ENCODE measurements at regions not wholly inside any gene's neighbourhood (a gene's known extent, or its start where the extent isn't known, plus 50 kb on each side); places are given as distances from the start of the nearest gene placed in this dataset.

GRCh38 chrX:42941671-42942070 lies 163.7 kb upstream of the PPP1R2C start:
- no peak overlapping the region for H3K27ac ChIP-seq
- H3K36me3 ChIP-seq (replicated peaks): no peaks in the 10 kb centered on the region
- no peak overlapping the region for H3K4me3 ChIP-seq (ENCODE audit: low read depth, low read length)
- no peak for DNase-seq
- in situ Hi-C loops (cut with HindIII; ENCODE audit: low pct_ligation_motif_present, low sequenced_read_pairs): no loop called here
- TF ChIP-seq CTCF (IDR thresholded peaks at IDR 0.05; ENCODE audit: low read depth, low read length, missing control alignments): no peak
- no peaks in the 10 kb centered on the region for H3K27me3 ChIP-seq (replicated peaks)

GRCh38 chrX:42943051-42943974 lies 165.3 kb upstream of the PPP1R2C start:
- H3K4me3 ChIP-seq (ENCODE audit: low read depth, low read length): no peak overlapping the region
- H3K27ac ChIP-seq: no peak overlapping the region
- no peak for TF ChIP-seq CTCF (IDR thresholded peaks at IDR 0.05; ENCODE audit: low read depth, low read length, missing control alignments)
- in situ Hi-C loops (cut with HindIII; ENCODE audit: low pct_ligation_motif_present, low sequenced_read_pairs): no loop called here
- no peaks in the 10 kb centered on the region for H3K27me3 ChIP-seq (replicated peaks)
- DNase-seq: no peak
- H3K36me3 ChIP-seq (replicated peaks): no peaks in the 10 kb centered on the region

GRCh38 chrX:42944381-42944998 lies 166.5 kb upstream of the PPP1R2C start:
- in situ Hi-C loops (cut with HindIII; ENCODE audit: low pct_ligation_motif_present, low sequenced_read_pairs): no loop called here
- TF ChIP-seq CTCF (IDR thresholded peaks at IDR 0.05; ENCODE audit: low read depth, low read length, missing control alignments): no peak
- Histone ChIP-seq H3K27ac (no peak overlapping the region), H3K4me3 (ENCODE audit: low read depth, low read length) (no peak overlapping the region), H3K36me3 (replicated peaks) (no peaks in the 10 kb centered on the region), H3K27me3 (replicated peaks) (no peaks in the 10 kb centered on the region)
- no peak for DNase-seq

- DNase-seq: no peak
- no peak overlapping the region for H3K4me3 ChIP-seq (ENCODE audit: low read depth, low read length)
- in situ Hi-C loops (cut with HindIII; ENCODE audit: low pct_ligation_motif_present, low sequenced_read_pairs): no loop called here
- H3K27me3 ChIP-seq (replicated peaks): no peaks in the 10 kb centered on the region
- no peak for TF ChIP-seq CTCF (IDR thresholded peaks at IDR 0.05; ENCODE audit: low read depth, low read length, missing control alignments)
- H3K36me3 ChIP-seq (replicated peaks): no peaks in the 10 kb centered on the region
- H3K27ac ChIP-seq: no peak overlapping the region
These were observed 168.7 kb upstream of the PPP1R2C start for GRCh38 chrX:42946544-42947194.

- no peaks in the 10 kb centered on the region for H3K36me3 ChIP-seq (replicated peaks)
- in situ Hi-C loops (cut with HindIII; ENCODE audit: low pct_ligation_motif_present, low sequenced_read_pairs): no loop called here
- H3K4me3 ChIP-seq (ENCODE audit: low read depth, low read length): no peak overlapping the region
- H3K27ac ChIP-seq: no peak overlapping the region
- no peaks in the 10 kb centered on the region for H3K27me3 ChIP-seq (replicated peaks)
- no peak for TF ChIP-seq CTCF (IDR thresholded peaks at IDR 0.05; ENCODE audit: low read depth, low read length, missing control alignments)
- no peak for DNase-seq
These were observed 171.0 kb upstream of the PPP1R2C start for GRCh38 chrX:42948723-42949657.
